ENCODE measurements at regions not wholly inside any gene's neighbourhood (a gene's known extent, or its start where the extent isn't known, plus 50 kb on each side); places are given as distances from the start of the nearest gene placed in this dataset.
A peak's percentile ranks its signal among the peaks of the same experiment; 100 is the strongest.

GRCh38 chr17:65446043-65446442 lies 115.4 kb downstream of the AXIN2 start:
- no peak for DNase-seq (ENCODE audit: low read depth)

GRCh38 chr17:65444049-65444448 lies 117.4 kb downstream of the AXIN2 start:
- no peak for DNase-seq (ENCODE audit: low read depth)

- DNase-seq (ENCODE audit: low read depth) = no peak
Observed at GRCh38 chr17:65442691-65443090, 118.8 kb downstream of the AXIN2 start.

- DNase-seq (ENCODE audit: low read depth) = no peak
Observed at GRCh38 chr17:65442250-65442649, 119.2 kb downstream of the AXIN2 start.

GRCh38 chr17:65441053-65441605 lies 120.3 kb downstream of the AXIN2 start:
- no peak for DNase-seq (ENCODE audit: low read depth)

GRCh38 chr17:65438708-65439294 lies 122.6 kb downstream of the AXIN2 start:
- peak; percentile 39 for DNase-seq (ENCODE audit: low read depth)

- no peak for DNase-seq (ENCODE audit: low read depth)
Observed at GRCh38 chr17:65438173-65438572, 123.3 kb downstream of the AXIN2 start.

GRCh38 chr17:65436871-65437270 lies 124.6 kb downstream of the AXIN2 start:
- no peak for DNase-seq (ENCODE audit: low read depth)

GRCh38 chr17:65434878-65435277 lies 126.6 kb downstream of the AXIN2 start:
- DNase-seq (ENCODE audit: low read depth) = no peak

- no peak for DNase-seq (ENCODE audit: low read depth)
Observed at GRCh38 chr17:65434251-65434650, 127.2 kb downstream of the AXIN2 start.

GRCh38 chr17:65433592-65433991 lies 127.9 kb downstream of the AXIN2 start:
- no peak for DNase-seq (ENCODE audit: low read depth)

GRCh38 chr17:65433157-65433556 lies 128.3 kb downstream of the AXIN2 start:
- DNase-seq (ENCODE audit: low read depth) = no peak

GRCh38 chr17:65431116-65431515 lies 130.3 kb downstream of the AXIN2 start:
- peak; percentile 9 for DNase-seq (ENCODE audit: low read depth)

GRCh38 chr17:65430209-65430833 lies 131.1 kb downstream of the AXIN2 start:
- no peak for DNase-seq (ENCODE audit: low read depth)

GRCh38 chr17:65423346-65424140 lies 137.9 kb downstream of the AXIN2 start:
- no peak for DNase-seq (ENCODE audit: low read depth)

- no peak for DNase-seq (ENCODE audit: low read depth)
Observed at GRCh38 chr17:65418622-65419021, 142.8 kb downstream of the AXIN2 start.

- no peak for DNase-seq (ENCODE audit: low read depth)
Observed at GRCh38 chr17:65417406-65418221, 143.8 kb downstream of the AXIN2 start.

- DNase-seq (ENCODE audit: low read depth) = no peak
Observed at GRCh38 chr17:65415991-65416390, 145.5 kb downstream of the AXIN2 start.

GRCh38 chr17:65413390-65413789 lies 148.1 kb downstream of the AXIN2 start:
- no peak for DNase-seq (ENCODE audit: low read depth)

- DNase-seq (ENCODE audit: low read depth) = no peak
Observed at GRCh38 chr17:65409381-65409780, 152.1 kb downstream of the AXIN2 start.

- DNase-seq (ENCODE audit: low read depth) = no peak
Observed at GRCh38 chr17:65408050-65408449, 153.4 kb downstream of the AXIN2 start.

All from HT1080 (cell line).